IMR-90 (cell line): ENCODE measurements at regions not wholly inside any gene's neighbourhood (a gene's known extent, or its start where the extent isn't known, plus 50 kb on each side); places are given as distances from the start of the nearest gene placed in this dataset.

Experiments
- ATAC-seq: fragments of 200-7000 bp; cut with Tn5 transposase; 2 replicates; pipeline ENCODE4 v1.9.1; 2020; ENCODE audit warnings: low read depth, mild to moderate bottlenecking, moderate library complexity
- BruUV-seq: library from RNA; stranded (reverse); fragments of 400-500 nt; replicated peaks from 2 replicates; lab custom pipeline; 2021; lab: Mats Ljungman, UMichigan
- CTCF ChIA-PET: fragments of 300-600 bp; formaldehyde crosslinking; extraction: SDS; loops from one replicate; lab custom pipeline; 2021; ENCODE audit warnings: antibody characterized with exemption; lab: Yijun Ruan, JAX
- POLR2A ChIA-PET: fragments of 300-600 bp; sonication (Branson Sonifier 250); formaldehyde crosslinking; loops from one replicate; lab custom pipeline; 2022; ENCODE audit warnings: antibody characterized with exemption; ENCODE audit not compliant: unreplicated experiment; lab: Charles Lee
- DNase-seq: peaks from one replicate; pipeline ENCODE4 v3.0.0; 2013
- H2AFZ ChIP-seq: replicated peaks from 2 replicates; pipeline ENCODE3; 2013; ENCODE audit warnings: low read length, mild to moderate bottlenecking; ENCODE audit not compliant: poor library complexity
- H2AK5ac ChIP-seq: 2 replicates; pipeline ENCODE4 v1.6.1; 2013; ENCODE audit warnings: low read depth, low read length, inconsistent platforms
- H2AK9ac ChIP-seq: replicated peaks from 2 replicates; pipeline ENCODE3; 2013; ENCODE audit warnings: mild to moderate bottlenecking, low read depth, low read length, moderate library complexity; ENCODE audit not compliant: poor library complexity
- H2BK120ac ChIP-seq: 2 replicates; pipeline ENCODE4 v1.6.1; 2013; ENCODE audit warnings: low read depth, low read length, inconsistent platforms
- H2BK15ac ChIP-seq: 3 replicates; pipeline ENCODE4 v1.6.1; 2013; ENCODE audit warnings: low read depth, low read length, inconsistent platforms
- H2BK20ac ChIP-seq: 2 replicates; pipeline ENCODE4 v1.6.1; 2013; ENCODE audit warnings: low read depth, mild to moderate bottlenecking, inconsistent platforms, low read length, moderate library complexity
- H2BK5ac ChIP-seq: 2 replicates; pipeline ENCODE4 v1.6.1; 2013; ENCODE audit warnings: mild to moderate bottlenecking, low read depth, low read length, inconsistent platforms; ENCODE audit not compliant: poor library complexity, severe bottlenecking
- H3K14ac ChIP-seq: replicated peaks from 2 replicates; pipeline ENCODE4 v1.6.1; 2013; ENCODE audit warnings: low read depth, low read length, inconsistent platforms
- H3K18ac ChIP-seq: 2 replicates; pipeline ENCODE4 v1.6.1; 2013; ENCODE audit warnings: low read depth, low read length, control low read depth
- H3K23ac ChIP-seq: 2 replicates; pipeline ENCODE4 v1.6.1; 2013; ENCODE audit warnings: low read depth, low read length, inconsistent platforms
- H3K27ac ChIP-seq: 2 replicates; pipeline ENCODE4 v1.5.1; 2013; ENCODE audit warnings: mild to moderate bottlenecking, control low read depth, low read length; ENCODE audit not compliant: insufficient read depth
- H3K27me3 ChIP-seq: 2 replicates; pipeline ENCODE4 v1.6.1; 2013; ENCODE audit warnings: low read length; ENCODE audit not compliant: control insufficient read depth, insufficient read depth
- H3K36me3 ChIP-seq: 2 replicates; pipeline ENCODE4 v1.6.1; 2013; ENCODE audit warnings: low read length, mixed read lengths; ENCODE audit not compliant: control insufficient read depth, insufficient read depth
- H3K4ac ChIP-seq: 2 replicates; pipeline ENCODE4 v1.6.1; 2013; ENCODE audit warnings: low read depth, low read length, inconsistent platforms
- H3K4me1 ChIP-seq: 2 replicates; pipeline ENCODE4 v1.6.1; 2013; ENCODE audit warnings: low read length, mixed read lengths; ENCODE audit not compliant: control insufficient read depth, insufficient read depth
- H3K4me2 ChIP-seq: 2 replicates; pipeline ENCODE4 v1.6.1; 2013; ENCODE audit warnings: low read depth, mild to moderate bottlenecking, control low read depth, low read length, moderate library complexity
- H3K4me3 ChIP-seq: 2 replicates; pipeline ENCODE4 v1.5.1; 2013; ENCODE audit warnings: low read depth, mild to moderate bottlenecking, control low read depth, low read length, moderate library complexity; ENCODE audit not compliant: insufficient read depth
- H3K56ac ChIP-seq: 2 replicates; pipeline ENCODE4 v1.6.1; 2013; ENCODE audit warnings: low read length, inconsistent platforms; ENCODE audit not compliant: insufficient read depth; ENCODE audit errors: extremely low read depth
- H3K79me1 ChIP-seq, 2 experiments: 2 replicates each; pipeline ENCODE4 v1.6.1; 2013; ENCODE audit warnings: low read length in 2 of 2, inconsistent platforms in 1 of 2, low read depth in 1 of 2
- H3K9ac ChIP-seq: 2 replicates; pipeline ENCODE4 v1.6.1; 2013; ENCODE audit warnings: low read depth, low read length, control low read depth
- H3K9me1 ChIP-seq: 2 replicates; pipeline ENCODE4 v1.6.1; 2013; ENCODE audit warnings: low read length, inconsistent platforms; ENCODE audit not compliant: insufficient read depth
- H3K9me3 ChIP-seq: 2 replicates; pipeline ENCODE4 v1.6.1; 2013; ENCODE audit warnings: low read length; ENCODE audit not compliant: control insufficient read depth, insufficient read depth
- H4K20me1 ChIP-seq: 2 replicates; pipeline ENCODE4 v1.6.1; 2013; ENCODE audit warnings: low read length, inconsistent platforms; ENCODE audit not compliant: insufficient read depth
- H4K5ac ChIP-seq: 2 replicates; pipeline ENCODE4 v1.6.1; 2013; ENCODE audit warnings: mild to moderate bottlenecking, low read depth, low read length, control low read depth
- H4K8ac ChIP-seq, 2 experiments: 2 replicates each; pipeline ENCODE4 v1.6.1; 2013; ENCODE audit warnings: low read depth in 2 of 2, low read length in 2 of 2, control low read depth in 1 of 2, inconsistent platforms in 1 of 2
- H4K91ac ChIP-seq: 2 replicates; pipeline ENCODE4 v1.6.1; 2013; ENCODE audit warnings: low read depth, low read length, inconsistent platforms; ENCODE audit not compliant: insufficient read depth
- BHLHE40 ChIP-seq: fragments of 150-350 bp; IDR thresholded peaks from 2 replicates; pipeline ENCODE4 v1.6.1; 2016; ENCODE audit warnings: mild to moderate bottlenecking, low read depth, low read length
- CEBPB ChIP-seq: IDR thresholded peaks from 2 replicates; pipeline ENCODE4 v1.6.1; 2012; ENCODE audit warnings: low read depth, low read length, improper control_type of control experiment
- CHD1 ChIP-seq: IDR thresholded peaks from 2 replicates; pipeline ENCODE4 v1.6.1; 2012; ENCODE audit warnings: low read depth, low read length, improper control_type of control experiment
- ELK1 ChIP-seq: fragments of 150-350 bp; IDR thresholded peaks from 2 replicates; pipeline ENCODE4 v1.6.1; 2016; ENCODE audit warnings: low read depth, mild to moderate bottlenecking, low read length, moderate library complexity, borderline replicate concordance
- FOS ChIP-seq: fragments of 150-350 bp; IDR thresholded peaks from 2 replicates; pipeline ENCODE4 v1.6.1; 2016; ENCODE audit warnings: low read depth, low read length
- MAFK ChIP-seq: IDR thresholded peaks from 2 replicates; pipeline ENCODE4 v1.6.1; 2012; ENCODE audit warnings: low read depth, low read length, improper control_type of control experiment
- MAZ ChIP-seq: IDR thresholded peaks from 2 replicates; pipeline ENCODE4 v1.6.1; 2012; ENCODE audit warnings: low read depth, mild to moderate bottlenecking, low read length, improper control_type of control experiment, moderate library complexity, borderline replicate concordance
- NFE2L2 ChIP-seq: fragments of 150-350 bp; IDR thresholded peaks from 2 replicates; pipeline ENCODE4 v1.6.1; 2016; ENCODE audit warnings: low read depth, mild to moderate bottlenecking, low read length
- RAD21 ChIP-seq: IDR thresholded peaks from 2 replicates; pipeline ENCODE4 v1.6.1; 2012; ENCODE audit warnings: low read length, improper control_type of control experiment
- RCOR1 ChIP-seq: IDR thresholded peaks from 2 replicates; pipeline ENCODE4 v1.6.1; 2012; ENCODE audit warnings: mild to moderate bottlenecking, low read length, improper control_type of control experiment; ENCODE audit not compliant: insufficient replicate concordance
- RFX5 ChIP-seq: IDR thresholded peaks from 2 replicates; pipeline ENCODE4 v1.8.0; 2012; ENCODE audit warnings: low read depth, mild to moderate bottlenecking, low read length, moderate library complexity
- SMC3 ChIP-seq: fragments of 150-350 bp; IDR thresholded peaks from 2 replicates; pipeline ENCODE4 v1.6.1; 2016; ENCODE audit warnings: low read depth, mild to moderate bottlenecking, antibody characterized with exemption, low read length, moderate library complexity
- USF2 ChIP-seq: fragments of 150-350 bp; IDR thresholded peaks from 2 replicates; pipeline ENCODE4 v1.6.1; 2017; ENCODE audit warnings: mild to moderate bottlenecking, antibody characterized with exemption, low read length, low read depth
- WGBS, 2 experiments: methylation state at CpG; one replicate each; pipeline versions ENCODE4 v1.1.5 to v1.1.7; 2013; ENCODE audit warnings: missing lambda C conversion rate in 2 of 2; ENCODE audit not compliant: insufficient read length in 1 of 2; ENCODE audit errors: extremely low coverage in 2 of 2; 5-methylcytosine and 5-hydroxymethylcytosine counted together
- dilution Hi-C: fragments of 300-500 bp; cut with HindIII; formaldehyde crosslinking; loops from one replicate; pipeline ENCODE4 v1.14.3; 2018; ENCODE audit warnings: low sequenced_read_pairs; ENCODE audit not compliant: unreplicated experiment
- in situ Hi-C: fragments of 300-500 bp; cut with MboI; formaldehyde crosslinking; loops from 3 replicates; pipeline ENCODE4 v1.14.3; 2019; ENCODE audit warnings: low sequenced_read_pairs, inconsistent platforms, mixed read lengths
- intact Hi-C: fragments of 100-400 bp; cut with micrococcal nuclease; formaldehyde crosslinking; loops from 2 replicates; pipeline ENCODE4 v1.10.0; 2022

GRCh38 chr2:5587766-5588165 lies 104.4 kb upstream of the SOX11 start:
- no TSS peak for BruUV-seq
- H2BK20ac ChIP-seq: no peak overlapping the region
- H4K5ac ChIP-seq: no peak overlapping the region
- no peak overlapping the region for H2BK120ac ChIP-seq
- H3K14ac ChIP-seq: no peak overlapping the region
- H4K8ac ChIP-seq: no peak overlapping the region
- no peaks in the 10 kb centered on the region for H3K36me3 ChIP-seq
- no peaks in the 10 kb centered on the region; the same call in 1 of the 2 replicates for H3K27me3 ChIP-seq
- no peaks in the 10 kb centered on the region for H4K20me1 ChIP-seq
- TF ChIP-seq CHD1 (no peak), MAFK (no peak), RAD21 (no peak), FOS (no peak), SMC3 (no peak), RCOR1 (no peak), RFX5 (no peak), BHLHE40 (no peak), NFE2L2 (no peak), USF2 (no peak), ELK1 (no peak), MAZ (no peak), CEBPB (no peak)
- 83% methylated on average over 3 of the region's 11 CpGs; no CpG with 5 or more reads in 1 of the 2 experiments for WGBS, 2 experiments
- intact Hi-C loops (no loop called here), in situ Hi-C loops (no loop called here), dilution Hi-C loops (no loop called here)
- H3K4me2 ChIP-seq: no peak overlapping the region
- ChIA-PET CTCF (no interaction called here), POLR2A (no interaction called here)
- H3K23ac ChIP-seq: no peak overlapping the region
- H3K4me1 ChIP-seq: peaks cover 3% of the 10 kb centered on the region; the same call in 1 of the 2 replicates
- no peak overlapping the region for H2AK9ac ChIP-seq
- no peak overlapping the region for H2AK5ac ChIP-seq
- H3K9me3 ChIP-seq: peaks cover 2% of the 10 kb centered on the region; the same call in 1 of the 2 replicates
- no peak overlapping the region for H2BK5ac ChIP-seq
- H3K18ac ChIP-seq: no peak overlapping the region
- H3K4ac ChIP-seq: no peak overlapping the region
- H2BK15ac ChIP-seq: no peak overlapping the region
- H3K4me3 ChIP-seq: no peak overlapping the region
- DNase-seq: no peak
- no peak overlapping the region for H3K27ac ChIP-seq
- no peak overlapping the region for H3K56ac ChIP-seq
- H3K79me1 ChIP-seq: no peaks in the 10 kb centered on the region
- no peak overlapping the region for H4K91ac ChIP-seq
- no peak overlapping the region for H3K9ac ChIP-seq
- no peak overlapping the region for H2AFZ ChIP-seq
- no peak for ATAC-seq
- H3K9me1 ChIP-seq: no peaks in the 10 kb centered on the region
